Suprapubic skin (tissue), 4 donors: ENCODE measurements at regions not wholly inside any gene's neighbourhood (a gene's known extent, or its start where the extent isn't known, plus 50 kb on each side); places are given as distances from the start of the nearest gene placed in this dataset.

ENCODE experiments used
- DNase-seq, 2 donors: peaks; one replicate each; pipeline ENCODE4 v3.0.0-alpha.2; 2019; ENCODE audit warnings: low spot score in 2 of 2
- H3K27ac ChIP-seq: fragments of 200-600 bp; sonication (generic); one replicate; pipeline ENCODE4 v1.5.1; 2019
- H3K27me3 ChIP-seq: fragments of 200-600 bp; sonication (generic); one replicate; pipeline ENCODE4 v1.5.1; 2019
- H3K36me3 ChIP-seq: fragments of 200-600 bp; sonication (generic); one replicate; pipeline ENCODE4 v1.5.1; 2019
- H3K4me1 ChIP-seq: fragments of 200-600 bp; sonication (generic); one replicate; pipeline ENCODE4 v1.5.1; 2019
- H3K4me3 ChIP-seq: fragments of 200-600 bp; sonication (generic); one replicate; pipeline ENCODE4 v1.5.1; 2019; ENCODE audit warnings: mild to moderate bottlenecking
- H3K9me3 ChIP-seq: fragments of 200-600 bp; sonication (generic); one replicate; pipeline ENCODE4 v1.5.1; 2019
- EP300 ChIP-seq: sonication (generic); formaldehyde crosslinking; IDR thresholded peaks from one replicate; pipeline ENCODE4 v1.6.1; 2017; ENCODE audit warnings: antibody characterized with exemption
- POLR2A ChIP-seq, 2 donors: fragments of 450-650 bp; IDR thresholded peaks; one replicate each; pipeline ENCODE4 v1.6.1; 2017; ENCODE audit warnings: antibody characterized with exemption in 2 of 2, mild to moderate bottlenecking in 2 of 2, moderate library complexity in 2 of 2
- POLR2AphosphoS5 ChIP-seq, 3 donors: sonication (generic); formaldehyde crosslinking; IDR thresholded peaks; one replicate each; pipeline ENCODE4 v1.6.1; 2017; ENCODE audit warnings: antibody characterized with exemption in 3 of 3
- WGBS: methylation state at CpG from one replicate; pipeline ENCODE4 v1.1.5; 2018; 5-methylcytosine and 5-hydroxymethylcytosine counted together
- TF ChIP-seq, protein P1 (sequence below), 2 donors: fragments of 200-600 bp in 1 of 2; fragments of 450-650 bp in 1 of 2; sonication (generic) in 1 of 2; IDR thresholded peaks; one replicate each; pipeline ENCODE4 v1.5.1; 2016 to 2019; ENCODE audit warnings: antibody characterized with exemption in 2 of 2, mild to moderate bottlenecking in 1 of 2, moderate library complexity in 1 of 2

DNA sequence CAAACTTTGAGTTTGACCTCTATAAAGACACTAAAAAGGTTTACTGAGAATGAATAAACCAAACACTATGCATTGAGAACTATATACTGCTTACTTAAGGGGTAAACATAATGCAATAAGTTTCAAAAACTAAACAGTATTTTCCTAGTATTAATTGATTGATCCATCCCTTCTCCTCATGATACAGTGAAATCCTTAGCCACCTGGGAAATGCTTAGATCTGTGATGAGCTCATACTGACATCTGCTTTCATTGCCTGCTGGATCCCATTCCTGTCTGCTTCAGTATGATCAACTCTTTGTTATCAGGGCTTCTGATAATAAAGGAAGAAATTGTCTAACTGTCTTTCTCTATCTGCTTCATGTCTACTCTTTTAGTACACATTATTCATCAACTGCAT lies 74.9 kb upstream of the UBE2E3 start:
- Histone ChIP-seq H3K4me3 (no peak overlapping the region), H3K27ac (no peak overlapping the region), H3K36me3 (no peaks in the 10 kb centered on the region), H3K27me3 (no peaks in the 10 kb centered on the region), H3K9me3 (no peaks in the 10 kb centered on the region), H3K4me1 (no peaks in the 10 kb centered on the region)
- DNase-seq = no peak
- TF ChIP-seq, protein P1, sequence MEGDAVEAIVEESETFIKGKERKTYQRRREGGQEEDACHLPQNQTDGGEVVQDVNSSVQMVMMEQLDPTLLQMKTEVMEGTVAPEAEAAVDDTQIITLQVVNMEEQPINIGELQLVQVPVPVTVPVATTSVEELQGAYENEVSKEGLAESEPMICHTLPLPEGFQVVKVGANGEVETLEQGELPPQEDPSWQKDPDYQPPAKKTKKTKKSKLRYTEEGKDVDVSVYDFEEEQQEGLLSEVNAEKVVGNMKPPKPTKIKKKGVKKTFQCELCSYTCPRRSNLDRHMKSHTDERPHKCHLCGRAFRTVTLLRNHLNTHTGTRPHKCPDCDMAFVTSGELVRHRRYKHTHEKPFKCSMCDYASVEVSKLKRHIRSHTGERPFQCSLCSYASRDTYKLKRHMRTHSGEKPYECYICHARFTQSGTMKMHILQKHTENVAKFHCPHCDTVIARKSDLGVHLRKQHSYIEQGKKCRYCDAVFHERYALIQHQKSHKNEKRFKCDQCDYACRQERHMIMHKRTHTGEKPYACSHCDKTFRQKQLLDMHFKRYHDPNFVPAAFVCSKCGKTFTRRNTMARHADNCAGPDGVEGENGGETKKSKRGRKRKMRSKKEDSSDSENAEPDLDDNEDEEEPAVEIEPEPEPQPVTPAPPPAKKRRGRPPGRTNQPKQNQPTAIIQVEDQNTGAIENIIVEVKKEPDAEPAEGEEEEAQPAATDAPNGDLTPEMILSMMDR (IDR thresholded peaks at IDR 0.05) = no peak
- TF ChIP-seq POLR2AphosphoS5 (IDR thresholded peaks at IDR 0.05) = no peak
- no peak for TF ChIP-seq EP300
- no peak for TF ChIP-seq POLR2A (IDR thresholded peaks at IDR 0.05)

DNA sequence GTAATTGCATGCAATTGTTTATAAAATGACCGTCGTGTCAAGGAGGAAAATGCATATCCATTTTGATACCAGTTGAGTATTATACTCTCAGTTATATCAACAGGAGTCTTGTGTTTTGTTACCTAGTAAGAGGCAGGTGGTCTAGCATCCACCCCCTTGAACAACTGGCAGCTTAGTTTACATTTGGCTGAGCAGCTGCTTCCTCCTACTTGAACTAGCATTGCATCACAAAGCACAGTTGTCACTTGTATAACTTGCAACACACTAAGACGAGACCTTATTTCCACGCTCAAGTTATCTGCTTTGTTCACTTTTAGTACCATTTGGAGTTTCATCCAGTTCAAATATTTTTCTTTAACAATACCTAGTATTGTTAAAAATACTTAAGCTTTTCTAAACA lies 75.4 kb upstream of the UBE2E3 start:
- H3K9me3 ChIP-seq = no peaks in the 10 kb centered on the region
- DNase-seq = no peak
- H3K4me1 ChIP-seq = no peaks in the 10 kb centered on the region
- WGBS = 73% methylated on average over 4 of the region's 4 CpGs
- H3K4me3 ChIP-seq = no peak overlapping the region
- TF ChIP-seq, protein P1 (IDR thresholded peaks at IDR 0.05) = no peak
- TF ChIP-seq EP300 = no peak
- TF ChIP-seq POLR2A (IDR thresholded peaks at IDR 0.05) = no peak
- TF ChIP-seq POLR2AphosphoS5 (IDR thresholded peaks at IDR 0.05) = no peak
- no peaks in the 10 kb centered on the region for H3K27me3 ChIP-seq
- no peaks in the 10 kb centered on the region for H3K36me3 ChIP-seq
- no peak overlapping the region for H3K27ac ChIP-seq

DNA sequence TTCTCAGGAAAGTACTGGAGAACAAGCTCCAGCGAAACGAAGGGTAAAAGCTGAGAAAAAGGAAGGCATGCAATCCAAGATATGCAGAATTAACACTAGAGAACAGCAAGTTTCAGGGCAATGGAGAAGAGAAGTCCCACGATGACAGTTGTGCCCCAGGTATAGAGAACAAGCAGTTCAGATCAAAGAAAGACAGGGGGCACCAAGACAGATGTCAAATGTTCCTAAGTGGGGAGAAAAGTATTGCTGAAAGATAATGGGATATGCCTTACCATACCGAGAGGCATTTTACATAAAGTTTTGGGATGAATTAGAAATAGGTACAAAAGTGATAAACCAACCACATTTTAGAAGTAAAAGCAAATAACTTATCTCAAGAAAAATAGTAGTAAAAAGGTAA lies 79.1 kb upstream of the UBE2E3 start:
- no peak for DNase-seq
- H3K9me3 ChIP-seq = no peaks in the 10 kb centered on the region
- H3K27ac ChIP-seq = no peak overlapping the region
- H3K36me3 ChIP-seq = no peaks in the 10 kb centered on the region
- no peaks in the 10 kb centered on the region for H3K27me3 ChIP-seq
- H3K4me1 ChIP-seq = no peaks in the 10 kb centered on the region
- no peak overlapping the region for H3K4me3 ChIP-seq
- WGBS = 89% methylated on average over 4 of the region's 4 CpGs
- no peak for TF ChIP-seq POLR2A (IDR thresholded peaks at IDR 0.05)
- no peak for TF ChIP-seq POLR2AphosphoS5 (IDR thresholded peaks at IDR 0.05)
- TF ChIP-seq EP300 = no peak
- TF ChIP-seq, protein P1 (IDR thresholded peaks at IDR 0.05) = no peak

DNA sequence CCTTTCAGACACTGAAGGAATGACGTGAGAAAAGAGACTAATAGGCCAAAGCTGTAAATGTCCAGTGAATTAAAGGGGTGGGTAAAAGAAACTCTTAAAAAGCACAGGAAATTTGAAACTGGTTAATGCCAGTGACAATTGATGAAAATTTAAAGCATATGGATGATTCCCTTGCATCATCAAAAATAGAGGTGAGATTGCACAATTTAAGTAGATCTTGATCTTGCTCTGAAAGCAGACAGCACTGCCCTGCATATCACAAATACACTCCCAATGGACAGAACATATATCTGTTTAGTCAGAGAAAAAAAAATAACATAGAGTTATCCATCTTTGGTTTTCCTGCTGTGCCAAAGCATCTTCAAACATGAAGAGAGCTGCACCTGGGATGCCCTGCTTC lies 86.7 kb upstream of the UBE2E3 start:
- no peaks in the 10 kb centered on the region for H3K27me3 ChIP-seq
- H3K9me3 ChIP-seq = no peaks in the 10 kb centered on the region
- WGBS = 88% methylated on average over 1 of the region's 1 CpG
- no peak for TF ChIP-seq EP300
- no peak for TF ChIP-seq POLR2AphosphoS5 (IDR thresholded peaks at IDR 0.05)
- no peak for TF ChIP-seq POLR2A (IDR thresholded peaks at IDR 0.05)
- TF ChIP-seq, protein P1 (IDR thresholded peaks at IDR 0.05) = no peak
- H3K4me1 ChIP-seq = no peaks in the 10 kb centered on the region
- H3K36me3 ChIP-seq = no peaks in the 10 kb centered on the region
- H3K27ac ChIP-seq = no peak overlapping the region
- no peak overlapping the region for H3K4me3 ChIP-seq
- DNase-seq = no peak

DNA sequence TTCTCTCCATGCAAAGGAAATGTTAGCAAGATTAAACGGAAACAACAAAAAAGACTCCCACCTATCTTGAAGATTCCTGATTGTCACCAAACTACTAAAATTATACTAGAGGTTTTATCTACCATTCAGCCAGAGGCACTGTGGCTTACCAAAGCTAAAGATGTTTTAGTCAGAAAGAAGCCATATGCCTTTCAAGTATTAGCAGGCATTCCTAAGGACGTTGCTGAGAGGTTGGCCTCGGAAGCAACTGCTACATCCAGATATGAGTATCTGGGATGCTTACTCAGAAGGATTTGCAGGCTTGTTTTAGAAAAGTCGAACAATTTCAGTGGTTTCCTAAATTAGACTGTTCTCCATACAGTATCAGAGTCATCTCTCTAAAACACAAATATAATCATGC lies 88.3 kb upstream of the UBE2E3 start:
- no peak overlapping the region for H3K4me3 ChIP-seq
- DNase-seq = no peak
- no peak for TF ChIP-seq POLR2A (IDR thresholded peaks at IDR 0.05)
- TF ChIP-seq EP300 = no peak
- TF ChIP-seq, protein P1 (IDR thresholded peaks at IDR 0.05) = no peak
- no peak for TF ChIP-seq POLR2AphosphoS5 (IDR thresholded peaks at IDR 0.05)
- no peaks in the 10 kb centered on the region for H3K27me3 ChIP-seq
- no peak overlapping the region for H3K27ac ChIP-seq
- H3K4me1 ChIP-seq = no peaks in the 10 kb centered on the region
- H3K36me3 ChIP-seq = no peaks in the 10 kb centered on the region
- 81% methylated on average over 4 of the region's 4 CpGs for WGBS
- no peaks in the 10 kb centered on the region for H3K9me3 ChIP-seq
